Upper lobe of right lung (tissue), 1 donor: ENCODE measurements at regions not wholly inside any gene's neighbourhood (a gene's known extent, or its start where the extent isn't known, plus 50 kb on each side); places are given as distances from the start of the nearest gene placed in this dataset.
A peak's percentile ranks its signal among the peaks of the same experiment; 100 is the strongest.
"Not testable (repeated sequence)": the region's sequence is repeated elsewhere in the genome, so short reads cannot be mapped to it uniquely, and the experiment has no call there.

Experiments used
- ATAC-seq: fragments of 200-7000 bp; cut with Tn5 transposase; one replicate; pipeline ENCODE4 v1.9.1; 2020; ENCODE audit warnings: mild to moderate bottlenecking, moderate library complexity
- DNase-seq: peaks from one replicate; pipeline ENCODE4 v3.0.0-alpha.2; 2020
- H3K27ac ChIP-seq: fragments of 200-600 bp; one replicate; pipeline ENCODE4 v1.8.0; 2022
- H3K27me3 ChIP-seq: fragments of 200-600 bp; one replicate; pipeline ENCODE4 v1.8.0; 2022; ENCODE audit warnings: mild to moderate bottlenecking
- H3K36me3 ChIP-seq: fragments of 200-600 bp; one replicate; pipeline ENCODE4 v1.8.0; 2022
- H3K4me1 ChIP-seq: fragments of 200-600 bp; one replicate; pipeline ENCODE4 v1.8.0; 2022
- H3K4me3 ChIP-seq: fragments of 200-600 bp; one replicate; pipeline ENCODE4 v1.8.0; 2022; ENCODE audit warnings: mild to moderate bottlenecking
- H3K9me3 ChIP-seq: fragments of 200-600 bp; one replicate; pipeline ENCODE4 v1.8.0; 2022
- CTCF ChIP-seq: fragments of 200-600 bp; IDR thresholded peaks from one replicate; pipeline ENCODE4 v1.8.0; 2022; ENCODE audit warnings: antibody characterized with exemption
- intact Hi-C: fragments of 100-400 bp; cut with DNase I; formaldehyde crosslinking; loops from one replicate; pipeline ENCODE4 v1.11.0; 2022
- donor health status: DM: no; HTN: yes; CAD: no; lungs with severe emphysema.

GRCh38 chr7:19969859-19970493 lies 196.6 kb upstream of the TMEM196 start:
- no peaks in the 10 kb centered on the region for H3K4me1 ChIP-seq
- intact Hi-C loops: no loop called here
- no peak overlapping the region for H3K4me3 ChIP-seq
- no peak for DNase-seq
- no peak for TF ChIP-seq CTCF
- H3K27ac ChIP-seq: no peak overlapping the region
- no peaks in the 10 kb centered on the region for H3K36me3 ChIP-seq
- H3K27me3 ChIP-seq: no peaks in the 10 kb centered on the region
- no peaks in the 10 kb centered on the region for H3K9me3 ChIP-seq
- ATAC-seq: no peak

- H3K4me3 ChIP-seq: no peak overlapping the region
- intact Hi-C loops: no loop called here
- no peaks in the 10 kb centered on the region for H3K36me3 ChIP-seq
- no peaks in the 10 kb centered on the region for H3K9me3 ChIP-seq
- ATAC-seq (no peak), DNase-seq (no peak)
- no peaks in the 10 kb centered on the region for H3K4me1 ChIP-seq
- no peak for TF ChIP-seq CTCF
- H3K27me3 ChIP-seq: no peaks in the 10 kb centered on the region
- no peak overlapping the region for H3K27ac ChIP-seq
Observed at GRCh38 chr7:19964246-19964645, 190.8 kb upstream of the TMEM196 start.

GRCh38 chr7:19963695-19964094 lies 190.3 kb upstream of the TMEM196 start:
- H3K27ac ChIP-seq: no peak overlapping the region
- no peaks in the 10 kb centered on the region for H3K4me1 ChIP-seq
- DNase-seq (no peak), ATAC-seq (no peak)
- H3K9me3 ChIP-seq: no peaks in the 10 kb centered on the region
- intact Hi-C loops: no loop called here
- no peaks in the 10 kb centered on the region for H3K27me3 ChIP-seq
- no peak for TF ChIP-seq CTCF
- H3K4me3 ChIP-seq: no peak overlapping the region
- no peaks in the 10 kb centered on the region for H3K36me3 ChIP-seq

- intact Hi-C loops: no loop called here
- Histone ChIP-seq H3K9me3 (no peaks in the 10 kb centered on the region), H3K27ac (peak overlapping the region; percentile 11), H3K36me3 (no peaks in the 10 kb centered on the region), H3K4me1 (no peaks in the 10 kb centered on the region), H3K27me3 (no peaks in the 10 kb centered on the region), H3K4me3 (no peak overlapping the region)
- no peak for DNase-seq
- ATAC-seq: peak; percentile 64
- TF ChIP-seq CTCF: no peak
Observed at GRCh38 chr7:19958309-19958896, 185.0 kb upstream of the TMEM196 start.

GRCh38 chr7:19957664-19958063 lies 184.2 kb upstream of the TMEM196 start:
- no peak for ATAC-seq
- no peak for TF ChIP-seq CTCF
- no peaks in the 10 kb centered on the region for H3K27me3 ChIP-seq
- H3K4me1 ChIP-seq: no peaks in the 10 kb centered on the region
- intact Hi-C loops: no loop called here
- no peak overlapping the region for H3K4me3 ChIP-seq
- no peaks in the 10 kb centered on the region for H3K9me3 ChIP-seq
- no peak overlapping the region for H3K27ac ChIP-seq
- no peak for DNase-seq
- no peaks in the 10 kb centered on the region for H3K36me3 ChIP-seq

- H3K36me3 ChIP-seq, intact Hi-C loops, H3K9me3 ChIP-seq, ATAC-seq, H3K4me1 ChIP-seq, H3K4me3 ChIP-seq, DNase-seq, H3K27me3 ChIP-seq, H3K27ac ChIP-seq: not testable (repeated sequence)
Observed at GRCh38 chr7:19954166-19954565, 180.7 kb upstream of the TMEM196 start.

- H3K4me3 ChIP-seq, H3K27me3 ChIP-seq, DNase-seq, intact Hi-C loops, H3K27ac ChIP-seq, ATAC-seq, H3K9me3 ChIP-seq, H3K4me1 ChIP-seq, H3K36me3 ChIP-seq: not testable (repeated sequence)
Observed at GRCh38 chr7:19953411-19953810, 180.0 kb upstream of the TMEM196 start.
